ENCODE measurements at regions not wholly inside any gene's neighbourhood (a gene's known extent, or its start where the extent isn't known, plus 50 kb on each side); places are given as distances from the start of the nearest gene placed in this dataset.
"Not testable (repeated sequence)": the region's sequence is repeated elsewhere in the genome, so short reads cannot be mapped to it uniquely, and the experiment has no call there.

GRCh38 chr6:15016813-15017212 lies 229.1 kb upstream of the JARID2 start:
- DNase-seq = no peak

- no peak for DNase-seq
These were observed 228.6 kb upstream of the JARID2 start for GRCh38 chr6:15017261-15017660.

- DNase-seq = no peak
These were observed 228.1 kb upstream of the JARID2 start for GRCh38 chr6:15017803-15018202.

GRCh38 chr6:15020119-15020770 lies 225.6 kb upstream of the JARID2 start:
- DNase-seq = no peak

- no peak for DNase-seq
These were observed 224.8 kb upstream of the JARID2 start for GRCh38 chr6:15021074-15021473.

- DNase-seq = not testable (repeated sequence)
These were observed 222.9 kb upstream of the JARID2 start for GRCh38 chr6:15023018-15023417.

- no peak for DNase-seq
These were observed 222.4 kb upstream of the JARID2 start for GRCh38 chr6:15023448-15023847.

- no peak for DNase-seq
These were observed 220.4 kb upstream of the JARID2 start for GRCh38 chr6:15025446-15025845.

GRCh38 chr6:15026832-15027231 lies 219.0 kb upstream of the JARID2 start:
- DNase-seq = no peak

GRCh38 chr6:15027472-15027871 lies 218.4 kb upstream of the JARID2 start:
- DNase-seq = no peak

- no peak for DNase-seq
These were observed 213.9 kb upstream of the JARID2 start for GRCh38 chr6:15032015-15032414.

GRCh38 chr6:15033850-15034203 lies 212.0 kb upstream of the JARID2 start:
- no peak for DNase-seq

- DNase-seq = no peak
These were observed 209.1 kb upstream of the JARID2 start for GRCh38 chr6:15036690-15037245.

- DNase-seq = no peak
These were observed 208.6 kb upstream of the JARID2 start for GRCh38 chr6:15037253-15037652.

- no peak for DNase-seq
These were observed 207.7 kb upstream of the JARID2 start for GRCh38 chr6:15038013-15038791.

GRCh38 chr6:15039136-15039535 lies 206.7 kb upstream of the JARID2 start:
- DNase-seq = no peak

GRCh38 chr6:15042938-15043337 lies 202.9 kb upstream of the JARID2 start:
- no peak for DNase-seq

- DNase-seq = no peak
These were observed 201.6 kb upstream of the JARID2 start for GRCh38 chr6:15044146-15044882.

- DNase-seq = no peak
These were observed 200.9 kb upstream of the JARID2 start for GRCh38 chr6:15044948-15045347.

- DNase-seq = no peak
These were observed 199.1 kb upstream of the JARID2 start for GRCh38 chr6:15046751-15047150.

GRCh38 chr6:15048367-15048766 lies 197.5 kb upstream of the JARID2 start:
- no peak for DNase-seq

GRCh38 chr6:15058200-15059061 lies 187.4 kb upstream of the JARID2 start:
- no peak for DNase-seq

- no peak for DNase-seq
These were observed 184.7 kb upstream of the JARID2 start for GRCh38 chr6:15061180-15061641.

Data from SIG-M5 (cell line).